Islet precursor cell (in vitro differentiated cells): ENCODE measurements at regions not wholly inside any gene's neighbourhood (a gene's known extent, or its start where the extent isn't known, plus 50 kb on each side); places are given as distances from the start of the nearest gene placed in this dataset.

Experiments
- DNase-seq: peaks from one replicate; pipeline ENCODE4 v3.0.0-alpha.2; 2018

DNA sequence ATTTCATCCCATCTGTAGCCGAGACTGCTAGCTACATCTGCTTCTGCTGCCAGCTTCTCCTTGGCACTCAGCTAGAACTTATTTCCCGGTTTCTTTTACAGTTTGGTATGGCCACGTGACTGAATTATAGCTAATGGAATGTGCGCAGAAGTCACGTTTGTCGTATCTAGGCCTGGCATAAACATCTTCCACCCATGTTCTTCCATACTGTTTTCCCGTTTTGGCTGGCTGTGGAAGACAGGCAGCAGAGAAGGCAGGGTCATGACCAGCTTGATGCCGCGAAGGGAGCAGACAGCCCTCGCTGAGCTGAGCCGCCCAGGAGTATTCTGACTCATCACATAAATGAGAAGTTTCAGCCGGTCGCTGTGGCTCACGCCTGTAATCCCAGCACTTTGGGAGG is 186.7 kb downstream of the RFC3 start:
- DNase-seq, result no peak

DNA sequence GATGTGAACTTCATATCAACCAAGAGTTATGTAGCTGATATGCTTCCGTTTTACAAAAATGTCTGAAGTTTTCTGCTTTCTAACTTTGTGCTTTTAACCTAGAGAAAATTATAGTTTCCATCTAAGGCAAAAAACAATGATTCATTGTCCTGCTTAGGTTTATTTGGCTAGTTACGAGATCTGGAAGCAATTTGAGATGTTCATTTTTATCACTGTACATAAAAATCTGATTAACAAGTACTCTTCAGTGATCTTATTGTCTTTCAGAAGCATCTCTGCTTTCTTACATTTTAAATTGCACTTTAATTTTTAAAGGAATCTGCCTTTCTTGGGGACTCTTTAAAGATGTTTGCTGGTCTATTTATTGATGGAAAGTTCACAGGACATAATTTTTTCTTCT is 188.1 kb downstream of the RFC3 start:
- no peak for DNase-seq

DNA sequence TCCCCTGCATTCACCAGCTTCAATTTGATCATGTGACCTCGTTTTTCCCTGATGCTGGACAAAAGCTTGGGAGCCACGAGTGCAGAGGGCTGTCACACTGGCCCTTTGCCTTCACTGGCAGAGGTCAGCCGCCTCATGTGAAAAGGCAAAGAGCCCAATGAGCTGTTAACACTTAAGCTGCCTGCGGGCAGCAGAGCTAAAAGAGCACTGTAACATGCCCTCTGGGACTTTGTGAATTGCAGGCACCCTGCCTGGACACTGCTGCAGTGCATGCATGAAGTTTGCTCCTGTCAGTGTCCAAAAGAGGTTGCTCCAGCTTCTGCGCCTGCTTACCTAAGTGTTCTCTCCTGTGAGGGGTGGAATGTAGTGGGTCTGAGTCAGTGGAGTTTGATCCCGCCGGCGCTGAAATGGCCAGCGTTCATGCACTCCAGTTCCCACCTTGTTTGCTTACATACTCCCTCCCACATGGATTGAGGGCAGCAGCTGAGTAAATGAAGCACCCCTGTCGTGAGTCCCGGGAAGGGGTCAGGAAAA is 193.7 kb downstream of the RFC3 start:
- peak; percentile 65 for DNase-seq

DNA sequence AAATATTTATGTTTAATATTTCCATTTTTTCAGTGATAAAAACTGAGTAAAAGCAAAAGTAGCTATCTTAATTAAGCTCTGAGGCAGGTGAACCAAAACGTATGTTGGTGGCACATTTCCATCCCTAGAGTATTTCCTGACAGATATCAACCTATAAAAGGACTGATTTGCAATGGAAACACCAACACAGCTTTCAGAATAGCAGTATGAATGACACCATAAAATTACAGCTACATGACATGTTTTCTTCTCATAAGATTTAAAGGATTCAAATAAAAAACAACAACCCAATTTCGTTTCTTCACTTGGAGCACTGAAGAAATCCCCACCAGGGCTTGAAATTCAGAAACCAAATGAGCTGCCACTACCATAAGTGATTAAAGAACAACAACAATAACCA is 194.4 kb downstream of the RFC3 start:
- DNase-seq, result no peak

DNA sequence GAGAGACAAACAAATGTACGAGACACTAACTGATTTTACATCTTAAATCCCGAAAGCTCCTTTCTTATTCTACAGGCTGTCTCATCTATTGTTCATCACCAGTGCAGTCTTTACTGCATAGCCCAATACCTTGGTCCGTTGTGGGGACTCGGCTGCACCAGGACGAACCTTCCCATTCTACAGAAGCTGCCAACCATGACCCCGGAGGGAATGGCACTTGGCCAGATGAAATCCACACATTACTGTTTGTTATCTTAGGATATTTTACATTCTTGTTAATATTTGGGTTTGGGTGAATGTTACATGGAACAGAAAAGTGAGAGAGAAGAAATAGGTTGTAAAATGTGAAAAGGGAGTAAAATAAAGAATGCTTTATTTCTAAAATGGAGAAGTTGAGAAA is 195.1 kb downstream of the RFC3 start:
- DNase-seq, result no peak

DNA sequence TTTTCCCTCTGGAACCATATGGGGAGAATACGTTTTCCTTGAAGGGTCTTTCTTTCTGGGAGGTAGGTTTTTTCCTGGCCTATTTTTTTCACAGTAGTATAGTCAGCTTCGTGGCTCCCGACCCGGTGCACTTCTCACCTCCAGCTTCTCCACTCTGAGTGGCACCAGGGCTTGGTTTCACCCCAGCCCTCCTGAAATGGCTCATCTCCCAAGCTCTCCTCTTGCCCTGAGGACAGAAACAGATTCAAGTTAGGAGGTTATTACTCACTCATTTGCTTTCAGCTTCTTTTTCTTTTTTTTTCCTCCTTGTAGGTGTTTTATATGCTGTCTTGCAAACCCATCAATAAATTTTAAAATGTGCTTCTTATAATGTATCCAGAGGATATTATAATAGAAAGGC is 199.3 kb downstream of the RFC3 start:
- peak; percentile 84 for DNase-seq

DNA sequence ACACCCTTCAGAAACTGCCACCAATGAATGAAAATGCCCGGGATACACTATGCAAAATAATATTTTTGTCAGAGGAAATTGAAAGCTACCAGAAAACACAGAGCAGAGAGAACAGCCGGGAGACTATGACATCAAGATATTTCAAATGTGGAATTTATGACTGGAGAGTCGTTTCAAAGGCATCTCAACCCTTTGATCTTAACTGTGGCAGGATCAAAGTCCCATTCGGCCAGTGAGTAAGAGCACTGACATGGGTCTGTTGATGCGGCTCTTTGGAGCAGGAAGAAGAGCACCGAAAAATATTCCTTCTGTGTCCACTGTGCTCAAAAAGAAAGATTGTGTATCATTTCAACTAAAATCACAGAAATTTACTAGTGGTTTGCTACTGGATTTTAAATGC is 201.9 kb downstream of the RFC3 start:
- peak; percentile 87 for DNase-seq

DNA sequence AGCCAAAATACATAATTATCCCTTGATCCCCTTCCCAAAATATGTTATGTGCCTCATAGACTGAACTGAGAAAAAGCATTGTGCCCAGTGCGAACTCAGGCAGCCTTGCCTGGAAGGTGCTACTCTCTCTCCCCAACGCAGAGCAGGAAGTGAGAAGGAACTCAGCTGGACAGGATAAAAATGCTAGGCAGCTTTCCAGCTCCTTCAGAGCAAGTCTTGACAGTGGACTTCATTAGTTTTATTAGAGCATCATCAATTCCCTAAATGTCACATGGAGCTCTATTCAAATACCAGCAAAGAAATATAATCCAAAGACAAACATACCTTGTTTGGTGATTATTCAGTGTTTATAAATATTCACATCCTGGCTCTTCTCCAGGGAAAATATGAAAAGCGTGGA is 202.4 kb downstream of the RFC3 start:
- DNase-seq, result no peak

DNA sequence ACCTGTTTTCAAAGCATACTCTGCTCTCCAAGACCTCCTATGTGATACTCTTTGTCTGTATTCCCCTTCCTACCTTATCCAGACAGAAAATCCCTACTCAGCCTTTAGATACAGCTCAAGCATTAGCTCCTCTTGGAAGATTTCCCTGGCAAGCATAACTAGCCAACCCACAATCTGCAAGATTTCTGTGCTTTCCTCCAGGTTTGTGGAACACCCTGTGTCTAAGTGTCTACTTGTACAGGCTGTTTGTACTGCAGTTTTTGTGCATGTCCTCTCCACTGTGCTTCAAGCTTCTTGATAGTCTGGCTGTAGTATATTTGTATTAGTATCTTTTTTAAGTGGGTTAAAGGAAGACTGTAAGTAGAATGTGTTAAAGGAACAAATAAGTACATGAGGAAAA is 203.7 kb downstream of the RFC3 start:
- no peak for DNase-seq

DNA sequence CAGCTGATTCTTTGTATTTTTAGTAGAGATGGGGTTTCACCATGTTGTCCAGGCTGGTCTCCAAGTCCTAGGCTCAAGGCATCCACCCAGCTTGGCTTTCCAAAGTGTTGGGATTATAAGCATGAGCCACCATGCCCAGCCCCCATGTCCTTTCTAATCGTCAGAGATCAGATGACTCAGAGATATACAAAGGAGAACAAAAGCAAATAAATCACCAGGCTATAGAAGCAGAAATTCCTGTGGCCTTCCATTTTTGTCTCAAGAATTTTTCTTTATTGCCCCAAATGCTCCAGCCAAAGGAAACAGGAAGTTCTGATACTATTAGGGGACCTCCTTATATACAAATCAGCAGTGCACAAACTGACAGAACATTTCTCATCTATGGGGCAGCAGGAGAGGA is 207.8 kb downstream of the RFC3 start:
- no peak for DNase-seq

DNA sequence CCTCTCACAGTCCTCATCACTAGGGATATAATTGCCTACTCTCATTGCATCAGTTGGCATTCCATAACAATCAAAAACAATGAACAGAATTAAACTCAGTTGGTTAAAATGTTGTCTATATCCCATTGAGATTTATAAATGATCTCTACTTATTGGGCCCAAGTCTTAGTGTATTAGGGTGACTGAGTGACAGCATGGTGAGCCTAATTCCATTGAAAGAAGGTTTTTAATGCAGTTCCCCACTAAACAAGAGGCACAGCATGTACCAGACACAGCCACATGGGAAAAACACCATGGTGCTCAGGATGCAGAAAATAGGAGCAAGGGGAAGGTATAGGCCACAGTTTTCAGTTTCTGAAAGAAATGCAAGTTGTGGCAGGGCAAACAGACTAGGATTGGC is 208.4 kb downstream of the RFC3 start:
- DNase-seq, result no peak

DNA sequence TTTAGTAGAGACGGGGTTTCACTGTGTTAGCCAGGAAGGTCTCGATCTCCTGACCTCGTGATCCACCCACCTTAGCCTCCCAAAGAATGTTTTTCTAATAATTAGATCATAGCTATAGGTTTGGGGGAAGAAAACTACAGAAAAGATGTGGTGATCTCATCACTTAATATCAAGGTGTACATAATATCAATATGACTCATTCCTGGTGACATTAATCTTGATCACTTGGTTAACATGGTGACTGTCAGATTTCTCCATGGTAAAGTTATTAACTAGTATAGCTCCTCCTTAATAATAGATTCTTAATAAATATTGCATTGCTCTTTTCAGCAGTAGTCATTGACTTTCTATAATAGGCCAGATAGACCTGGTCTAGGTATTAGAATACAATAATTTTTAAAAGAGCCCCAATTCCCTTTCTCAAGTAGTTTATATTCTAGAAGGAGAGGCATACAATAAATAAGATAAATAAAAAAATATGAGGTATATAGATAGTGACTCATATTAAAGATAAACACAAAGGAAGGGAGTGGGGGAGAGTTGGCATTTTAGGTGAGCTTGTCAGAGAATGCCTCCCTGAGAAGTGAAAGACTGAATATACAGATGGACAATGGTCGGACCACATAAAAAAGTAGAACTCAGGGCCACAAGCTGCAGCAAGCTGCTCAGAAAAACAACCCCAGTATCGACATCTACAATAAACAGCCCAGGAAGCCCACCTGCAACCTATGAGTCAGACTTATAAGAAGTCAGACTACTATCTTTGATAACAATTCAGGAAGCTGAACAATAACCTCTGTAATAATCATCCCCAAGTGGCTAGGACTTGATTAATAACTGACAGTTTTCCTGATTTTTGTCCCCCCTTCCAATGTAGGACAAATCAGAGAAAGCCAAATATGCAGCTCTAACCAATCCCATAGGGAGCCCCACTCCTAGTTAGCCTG is 210.8 kb downstream of the RFC3 start:
- DNase-seq, result no peak

DNA sequence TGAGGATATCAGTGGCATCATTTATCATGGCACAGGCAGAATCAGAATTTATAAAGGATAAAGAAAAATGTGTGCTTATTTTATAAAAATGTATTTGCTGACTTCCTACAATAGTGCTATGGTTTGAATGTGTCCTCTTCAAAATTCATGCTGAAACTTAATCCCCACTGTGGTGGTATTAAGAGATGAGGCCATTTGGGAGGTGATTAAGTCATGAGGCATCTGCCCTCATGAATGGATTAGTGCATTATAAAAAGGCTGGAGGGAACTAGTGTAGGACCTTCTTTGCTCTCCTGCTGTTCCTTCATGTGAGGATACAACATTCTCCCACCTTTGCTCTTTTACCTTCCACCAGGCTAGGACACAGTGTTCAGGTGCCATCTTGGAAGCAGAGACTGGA is 212.8 kb downstream of the RFC3 start:
- no peak for DNase-seq

DNA sequence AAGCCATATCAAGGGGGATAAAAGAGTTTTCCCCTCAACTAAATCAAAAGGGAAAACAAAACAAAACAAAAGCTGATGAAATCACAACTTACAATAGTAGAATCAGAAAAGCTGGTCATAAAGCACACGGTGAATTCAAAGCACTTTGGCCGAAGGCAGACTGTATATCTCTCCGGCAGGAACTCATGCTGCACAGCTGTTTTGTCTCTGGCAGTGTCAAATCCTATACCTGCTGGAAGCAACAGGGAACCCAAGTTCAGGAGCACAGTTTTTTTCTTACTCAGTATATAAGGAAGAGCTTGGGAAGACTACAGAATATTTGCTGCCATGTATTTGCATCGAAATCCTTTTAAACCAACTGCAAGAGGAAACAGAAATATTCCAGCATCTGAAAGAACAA is 213.7 kb downstream of the RFC3 start:
- DNase-seq, result no peak

DNA sequence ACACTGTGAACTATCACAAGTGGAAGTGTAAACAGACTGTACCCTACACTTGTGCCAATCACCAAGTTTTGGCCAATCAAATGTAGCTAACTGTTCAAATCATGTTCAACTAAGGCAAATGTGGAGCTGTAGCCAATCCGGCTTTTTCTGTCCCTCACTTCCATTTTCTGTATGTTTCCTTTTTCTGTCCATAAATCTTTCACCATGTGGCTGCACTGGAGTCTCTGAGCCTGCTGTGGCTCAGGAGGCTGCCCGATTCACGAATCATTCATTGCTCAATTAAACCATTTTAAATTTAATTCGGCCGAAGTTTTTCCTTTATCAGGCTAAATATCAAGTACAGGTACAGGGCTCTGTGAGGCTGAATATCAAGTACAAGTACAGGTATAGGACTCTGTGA is 216.5 kb downstream of the RFC3 start:
- DNase-seq, result no peak

DNA sequence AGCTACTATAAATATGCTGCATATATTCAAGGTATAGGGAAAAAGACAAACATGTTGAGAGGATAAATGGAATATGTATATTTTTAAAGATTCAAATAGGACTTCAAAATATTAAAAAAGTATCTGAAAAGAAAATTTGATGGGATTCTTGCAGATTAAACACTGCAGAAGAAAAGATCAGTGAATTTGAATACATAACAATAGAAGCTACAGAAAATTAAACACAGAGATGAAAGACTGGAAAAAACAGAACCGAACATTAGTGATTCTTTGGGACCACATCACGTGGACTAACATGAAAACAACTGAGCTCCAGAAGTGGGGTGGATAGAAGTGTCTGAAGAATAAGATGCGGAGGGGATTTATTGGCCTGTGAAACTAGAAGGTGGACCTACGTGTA is 217.2 kb downstream of the RFC3 start:
- DNase-seq, result no peak

DNA sequence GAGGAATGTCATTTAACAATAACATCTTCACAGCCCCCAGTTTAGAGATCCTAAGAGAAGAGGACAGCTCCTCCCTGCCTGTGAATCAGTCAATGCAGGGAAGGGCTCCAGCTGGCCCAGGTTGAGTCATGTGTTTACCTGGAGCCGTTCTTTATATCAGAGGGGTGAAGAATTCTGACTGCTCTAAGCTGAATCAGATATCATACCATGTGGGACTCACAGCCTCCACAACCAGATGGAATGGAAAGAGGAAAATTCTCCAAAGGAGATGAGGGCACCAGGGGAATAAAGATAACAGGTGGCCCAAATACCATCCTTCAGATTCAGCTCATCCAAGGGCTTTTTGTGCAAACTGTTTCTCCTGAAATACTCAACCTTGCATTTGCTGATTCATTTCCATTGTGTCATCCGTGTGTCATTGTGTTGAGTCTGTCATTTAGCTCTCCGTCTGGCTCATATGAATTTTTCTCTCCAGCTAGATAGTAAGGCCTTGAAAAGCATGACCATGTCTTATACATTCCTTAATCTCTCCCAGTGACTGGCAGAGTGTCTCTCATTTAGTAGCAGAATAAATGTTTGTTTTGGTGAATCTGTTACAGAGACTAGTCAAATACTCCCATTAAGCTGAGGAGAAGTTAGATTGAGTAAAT is 217.9 kb downstream of the RFC3 start:
- DNase-seq, result no peak

DNA sequence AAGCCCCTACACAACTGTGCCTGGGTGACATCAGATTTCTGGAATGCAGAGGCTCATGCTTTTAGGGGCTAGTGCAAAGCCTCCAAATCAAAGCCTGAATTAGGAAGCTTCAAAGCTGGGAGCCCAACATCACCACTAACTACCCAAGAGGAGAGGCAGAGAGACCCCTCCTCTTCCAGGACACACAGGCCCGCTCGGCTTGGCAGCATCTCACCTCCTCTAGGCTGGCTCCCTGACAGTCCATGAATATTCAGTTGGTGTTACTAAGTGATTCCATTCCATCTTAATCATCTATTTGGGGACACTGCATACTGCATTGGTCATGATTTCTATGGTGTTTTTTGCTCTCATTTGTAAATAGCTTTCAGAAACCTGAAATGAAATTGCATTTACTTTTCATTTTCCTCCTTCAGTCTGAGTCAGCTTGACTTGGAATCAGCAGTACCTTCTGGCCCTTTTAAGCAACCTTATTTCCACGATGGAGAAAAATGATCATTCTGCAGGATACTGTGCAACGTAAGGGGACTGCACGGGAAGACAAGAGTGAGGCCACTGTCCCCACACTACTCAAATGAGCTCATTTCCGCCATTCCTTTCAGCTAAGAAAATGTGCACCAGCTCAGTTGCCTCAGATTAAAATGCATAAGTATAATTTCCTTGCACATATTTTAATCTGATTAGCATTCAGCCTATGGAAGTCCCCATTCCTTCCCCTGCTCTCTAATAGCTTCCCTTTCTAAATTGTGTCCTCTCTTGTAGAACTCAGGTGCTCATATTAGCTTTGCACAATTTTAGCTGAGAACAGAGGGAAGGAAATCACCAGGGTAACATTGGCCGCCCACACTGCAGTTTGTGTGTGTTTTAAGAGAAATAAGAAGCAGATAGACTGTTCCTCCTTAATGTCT is 219.9 kb downstream of the RFC3 start:
- peak; percentile 78 for DNase-seq

DNA sequence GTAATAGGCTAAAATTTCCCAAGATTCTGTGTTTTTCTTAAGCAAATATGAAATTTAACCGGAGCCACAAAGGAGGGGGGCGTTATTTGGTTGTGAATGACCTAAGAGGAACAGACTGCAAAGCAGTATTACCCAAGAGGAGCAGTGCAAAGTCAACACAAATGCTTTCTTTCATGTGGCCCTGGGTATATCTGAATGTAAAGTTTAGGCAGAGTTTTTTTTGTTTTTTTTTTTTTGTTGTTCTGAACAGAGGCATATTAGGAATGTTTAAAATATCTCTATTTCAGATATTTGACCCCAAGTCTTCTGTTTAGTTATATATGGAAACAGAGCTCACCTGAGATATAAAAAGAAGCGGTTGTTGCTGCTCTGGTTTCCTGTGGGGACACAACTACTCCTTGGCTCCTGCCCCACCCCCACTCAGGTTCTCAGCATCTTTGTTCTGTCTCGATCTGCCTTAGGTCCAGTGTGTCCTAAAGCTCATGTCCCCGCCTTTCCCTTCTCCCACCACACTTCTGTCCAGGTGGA is 220.7 kb downstream of the RFC3 start:
- DNase-seq, result no peak

DNA sequence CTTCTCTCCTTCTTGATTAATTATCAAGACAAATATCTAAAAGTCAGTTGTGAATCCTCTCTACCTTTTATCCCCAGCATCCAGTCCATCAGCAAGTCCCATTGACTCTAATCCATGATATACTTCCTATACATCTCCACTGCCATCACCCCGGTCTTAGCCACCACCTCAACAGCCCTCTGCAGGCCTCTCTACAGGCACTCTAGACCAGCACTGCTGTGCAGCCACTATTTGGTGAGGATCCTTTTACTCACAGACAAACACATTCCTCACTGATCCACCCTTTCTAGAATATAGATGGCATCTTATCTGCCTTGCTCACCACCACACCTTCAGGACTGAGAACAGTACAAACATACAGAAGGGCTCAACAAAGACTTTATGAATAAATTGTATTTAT is 221.7 kb downstream of the RFC3 start:
- peak; percentile 66 for DNase-seq

DNA sequence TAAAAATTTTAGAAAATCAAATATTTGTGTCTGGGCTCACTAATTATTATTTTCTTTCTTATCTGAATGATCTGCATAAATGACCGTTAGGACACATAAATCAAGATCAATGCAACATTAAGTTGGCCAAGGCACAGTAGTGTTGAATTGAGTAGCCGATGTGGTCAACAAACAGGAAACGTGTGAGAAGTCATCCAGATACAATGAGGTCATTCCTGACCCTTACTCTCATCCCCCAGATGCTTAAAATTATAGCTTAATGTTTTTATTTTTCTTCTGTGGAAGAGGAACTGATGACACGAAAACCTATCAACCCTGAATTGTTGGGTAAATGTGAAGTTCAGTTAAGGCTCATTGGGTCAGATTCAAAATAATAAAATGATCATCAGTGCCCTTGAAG is 222.9 kb downstream of the RFC3 start:
- DNase-seq, result no peak

DNA sequence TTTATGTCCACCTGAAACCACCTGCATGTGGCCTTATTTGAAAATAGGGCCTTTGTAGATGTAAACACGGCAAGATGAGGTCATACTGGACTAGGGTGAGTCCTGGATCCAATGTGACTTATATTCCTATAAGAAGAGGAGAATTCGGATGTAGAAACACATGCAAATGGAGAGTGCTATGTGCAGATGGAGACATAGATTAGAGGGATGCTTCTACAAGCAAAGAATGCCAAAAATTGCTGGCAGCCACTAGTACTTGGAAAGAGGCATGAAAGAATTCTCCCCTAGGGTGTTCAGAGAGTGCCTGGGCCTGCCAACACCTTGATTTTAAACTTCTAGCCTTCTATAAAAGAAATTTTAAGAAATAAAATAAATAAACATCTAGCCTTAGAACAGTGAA is 226.1 kb downstream of the RFC3 start:
- peak; percentile 62 for DNase-seq

DNA sequence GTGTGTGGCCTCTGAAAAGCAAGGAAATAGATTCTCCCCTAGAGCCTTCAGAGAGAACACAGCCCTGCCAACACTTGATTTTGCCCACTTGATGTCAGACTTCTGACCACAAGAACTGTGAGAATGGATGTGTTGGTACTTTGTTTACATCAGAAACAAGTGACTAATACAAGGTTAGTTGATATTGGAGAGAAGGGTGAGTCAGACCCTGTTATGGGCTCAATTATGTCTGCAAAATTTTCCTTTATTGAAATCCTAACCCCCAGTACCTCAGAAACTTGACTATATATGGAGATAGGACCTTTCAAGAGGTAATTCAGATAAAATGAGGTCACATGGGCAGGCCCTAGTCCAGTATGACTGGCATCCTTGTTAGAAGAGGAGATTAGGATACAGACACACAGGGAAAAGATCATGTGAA is 226.7 kb downstream of the RFC3 start:
- no peak for DNase-seq
